Right lobe of liver (tissue), 4 donors: ENCODE measurements at regions not wholly inside any gene's neighbourhood (a gene's known extent, or its start where the extent isn't known, plus 50 kb on each side); places are given as distances from the start of the nearest gene placed in this dataset.

Experiments used
- CTCF ChIP-seq, 4 donors: fragments of 200-600 bp in 3 of 4; fragments of 450-650 bp in 1 of 4; IDR thresholded peaks; one replicate each; pipeline versions ENCODE4 v1.5.1 to v1.8.0; 2016 to 2022; ENCODE audit warnings: antibody characterized with exemption in 4 of 4, mild to moderate bottlenecking in 2 of 4
- POLR2A ChIP-seq: fragments of 450-650 bp; IDR thresholded peaks from one replicate; pipeline ENCODE4 v1.6.1; 2017; ENCODE audit warnings: antibody characterized with exemption, mild to moderate bottlenecking
- donor health status: DM: no; HTN: no; CAD: no.
- donor health status: DM: no; HTN: no; CAD: no.
- donor health status: DM: no; HTN: yes; CAD: no.

DNA sequence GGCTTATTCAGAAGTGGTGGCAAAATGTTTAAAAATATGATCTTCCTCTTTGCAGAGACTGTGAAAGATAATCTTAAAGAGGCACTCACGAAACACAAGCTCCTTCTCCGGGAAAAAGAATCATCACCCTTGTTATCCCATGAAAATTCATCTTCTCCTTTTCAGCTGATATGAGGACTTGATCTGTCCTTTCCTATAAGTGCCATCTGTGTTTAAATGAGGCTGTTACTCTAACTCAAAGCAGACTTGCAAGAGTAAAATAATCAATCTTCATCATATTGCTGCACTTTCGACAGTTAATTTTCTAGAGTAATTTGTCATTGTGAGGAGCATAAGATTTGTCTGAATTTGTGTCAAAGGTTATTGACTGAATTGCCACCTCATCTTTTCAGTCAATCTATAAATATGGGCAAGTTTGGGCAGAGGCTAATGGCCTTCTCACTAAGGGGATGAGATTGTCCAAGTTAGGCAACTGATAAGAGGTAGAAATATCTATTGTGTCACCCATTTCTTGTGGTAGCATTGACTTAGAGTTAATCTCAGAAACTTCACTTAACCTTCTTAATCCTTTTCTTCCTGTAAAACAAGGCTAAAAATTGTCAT is 452.9 kb downstream of the GRXCR1 start:
- TF ChIP-seq CTCF (IDR thresholded peaks at IDR 0.05) (no peak), POLR2A (no peak)
